ENCODE measurements at regions not wholly inside any gene's neighbourhood (a gene's known extent, or its start where the extent isn't known, plus 50 kb on each side); places are given as distances from the start of the nearest gene placed in this dataset.

DNA sequence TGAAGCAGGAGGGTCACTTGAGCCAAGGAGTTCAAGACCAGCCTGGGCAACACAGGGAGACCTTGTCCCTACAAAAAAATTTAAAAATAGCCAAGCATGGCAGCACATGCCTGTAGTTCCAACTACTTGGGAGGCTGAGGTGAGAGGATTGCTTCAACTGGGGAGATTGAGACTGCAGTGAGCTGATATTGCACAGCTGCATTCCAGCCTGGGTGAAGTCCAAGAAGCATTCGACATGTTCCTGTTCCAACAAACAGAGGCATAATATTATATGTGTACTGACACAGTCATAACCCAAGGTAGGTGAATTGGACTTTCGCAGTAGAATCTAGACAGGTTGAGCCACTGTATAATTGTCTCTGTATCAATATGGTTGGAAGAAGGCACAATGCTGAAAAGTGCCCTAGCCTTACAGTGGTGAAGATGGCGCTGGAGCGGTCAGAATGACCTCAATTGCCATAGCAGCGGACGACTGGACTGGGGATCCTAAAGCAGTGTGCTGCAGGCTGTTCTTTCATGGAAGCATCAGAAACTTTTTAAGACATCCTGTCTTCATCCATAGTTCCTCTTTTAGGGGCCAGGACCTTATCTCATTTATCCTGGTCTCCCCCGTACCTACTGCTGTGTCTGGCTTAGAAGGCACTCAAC lies 112.0 kb upstream of the CLDN10 start:
- Histone ChIP-seq H3K4me1 (ENCODE audit: insufficient read depth, low read length) (peaks cover 7% of the 10 kb centered on the region), H2AFZ (ENCODE audit: low read depth, low read length) (no peak overlapping the region), H3K27me3 (ENCODE audit: insufficient read depth, low read length) (no peaks in the 10 kb centered on the region), H3K36me3 (ENCODE audit: insufficient read depth, low read length) (no peaks in the 10 kb centered on the region), H3K4me3 (ENCODE audit: low read length) (no peak overlapping the region), H3K9me3 (ENCODE audit: low read length) (no peaks in the 10 kb centered on the region)

DNA sequence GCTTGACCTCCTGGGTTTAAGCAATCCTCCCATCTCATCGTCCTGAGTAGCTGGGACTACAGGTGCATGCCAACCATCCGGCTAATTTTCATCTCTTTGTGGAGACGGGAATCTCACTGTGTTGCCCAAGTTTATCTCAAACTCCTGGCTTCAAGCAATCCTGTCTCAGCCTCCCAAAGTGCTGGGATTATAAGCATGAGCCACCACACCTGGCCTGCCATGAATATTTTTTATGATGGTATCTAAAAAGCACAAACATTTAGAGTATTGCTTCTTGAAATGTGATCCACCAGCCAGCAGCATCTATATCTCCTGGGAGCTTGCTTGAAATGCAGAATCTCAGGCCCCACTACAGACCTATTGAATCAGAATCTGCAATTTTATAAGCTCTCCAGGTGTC lies 111.2 kb upstream of the CLDN10 start:
- H2AFZ ChIP-seq (ENCODE audit: low read depth, low read length), result no peak overlapping the region
- no peaks in the 10 kb centered on the region for H3K27me3 ChIP-seq (ENCODE audit: insufficient read depth, low read length)
- no peak overlapping the region for H3K4me3 ChIP-seq (ENCODE audit: low read length)
- peaks cover 12% of the 10 kb centered on the region for H3K4me1 ChIP-seq (ENCODE audit: insufficient read depth, low read length)
- H3K9me3 ChIP-seq (ENCODE audit: low read length), result no peaks in the 10 kb centered on the region
- no peaks in the 10 kb centered on the region for H3K36me3 ChIP-seq (ENCODE audit: insufficient read depth, low read length)

DNA sequence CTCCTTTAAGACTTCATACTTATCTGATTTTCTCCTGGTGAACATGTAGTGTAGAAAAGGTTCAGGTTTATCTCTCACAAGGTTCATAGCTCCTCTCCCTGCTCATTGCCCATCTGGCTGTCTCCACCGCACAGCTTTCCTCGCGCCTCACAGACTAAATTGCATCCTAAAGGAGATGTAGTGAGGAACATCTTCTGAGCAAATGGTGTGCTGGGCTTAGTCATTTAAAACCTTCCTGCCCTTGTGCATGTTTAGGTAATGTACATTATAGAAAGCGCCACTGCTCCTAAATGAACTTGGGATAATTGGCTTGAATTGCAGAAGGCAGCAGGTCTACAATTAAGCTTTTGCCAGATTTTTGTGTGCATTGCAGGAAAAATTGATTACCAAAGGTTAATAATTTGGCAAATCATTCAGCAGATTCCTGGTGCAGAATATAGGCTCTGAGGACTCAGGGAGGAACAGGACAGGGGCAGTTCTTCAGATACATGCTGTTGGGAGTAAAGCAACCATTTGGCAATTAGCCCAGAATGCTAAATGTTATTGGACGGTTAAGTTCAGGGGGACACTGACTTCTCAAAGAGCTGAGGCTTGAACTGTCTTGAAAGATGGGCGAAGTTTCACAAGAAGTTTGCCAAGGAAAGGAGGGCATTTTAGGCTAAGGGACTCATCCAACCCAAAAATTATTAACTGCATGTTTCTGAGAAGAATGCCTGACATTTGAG lies 108.4 kb upstream of the CLDN10 start:
- Histone ChIP-seq H3K9me3 (ENCODE audit: low read length) (no peaks in the 10 kb centered on the region), H3K4me3 (ENCODE audit: low read length) (no peak overlapping the region), H3K4me1 (ENCODE audit: insufficient read depth, low read length) (peaks cover 12% of the 10 kb centered on the region), H3K27me3 (ENCODE audit: insufficient read depth, low read length) (no peaks in the 10 kb centered on the region), H2AFZ (ENCODE audit: low read depth, low read length) (no peak overlapping the region), H3K36me3 (ENCODE audit: insufficient read depth, low read length) (no peaks in the 10 kb centered on the region)

GRCh38 chr13:95445131-95445530 lies 107.4 kb upstream of the CLDN10 start:
- Histone ChIP-seq H3K36me3 (ENCODE audit: insufficient read depth, low read length) (no peaks in the 10 kb centered on the region), H2AFZ (ENCODE audit: low read depth, low read length) (peak overlapping the region; percentile 42), H3K4me1 (ENCODE audit: insufficient read depth, low read length) (peaks cover 12% of the 10 kb centered on the region), H3K4me3 (ENCODE audit: low read length) (no peak overlapping the region), H3K9me3 (ENCODE audit: low read length) (no peaks in the 10 kb centered on the region), H3K27me3 (ENCODE audit: insufficient read depth, low read length) (no peaks in the 10 kb centered on the region)

- H3K36me3 ChIP-seq (ENCODE audit: insufficient read depth, low read length), result no peaks in the 10 kb centered on the region
- H3K9me3 ChIP-seq (ENCODE audit: low read length), result no peaks in the 10 kb centered on the region
- no peak overlapping the region for H3K4me3 ChIP-seq (ENCODE audit: low read length)
- no peak overlapping the region for H2AFZ ChIP-seq (ENCODE audit: low read depth, low read length)
- peaks cover 12% of the 10 kb centered on the region for H3K4me1 ChIP-seq (ENCODE audit: insufficient read depth, low read length)
- H3K27me3 ChIP-seq (ENCODE audit: insufficient read depth, low read length), result no peaks in the 10 kb centered on the region
These were observed 104.7 kb upstream of the CLDN10 start for GRCh38 chr13:95447814-95448213.

GRCh38 chr13:95451656-95452055 lies 100.9 kb upstream of the CLDN10 start:
- Histone ChIP-seq H3K4me3 (ENCODE audit: low read length) (no peak overlapping the region), H3K4me1 (ENCODE audit: insufficient read depth, low read length) (no peaks in the 10 kb centered on the region)

GRCh38 chr13:95452375-95452774 lies 100.1 kb upstream of the CLDN10 start:
- H3K36me3 ChIP-seq (ENCODE audit: insufficient read depth, low read length), result no peaks in the 10 kb centered on the region
- H3K27me3 ChIP-seq (ENCODE audit: insufficient read depth, low read length), result no peaks in the 10 kb centered on the region
- no peak overlapping the region for H2AFZ ChIP-seq (ENCODE audit: low read depth, low read length)
- H3K9me3 ChIP-seq (ENCODE audit: low read length), result no peaks in the 10 kb centered on the region
- no peak overlapping the region for H3K4me3 ChIP-seq (ENCODE audit: low read length)
- no peaks in the 10 kb centered on the region for H3K4me1 ChIP-seq (ENCODE audit: insufficient read depth, low read length)

More at GRCh38 chr13:95451656-95452055, 100.9 kb upstream of the CLDN10 start:
- H2AFZ ChIP-seq (ENCODE audit: low read depth, low read length), result no peak overlapping the region
- no peaks in the 10 kb centered on the region for H3K9me3 ChIP-seq (ENCODE audit: low read length)
- H3K27me3 ChIP-seq (ENCODE audit: insufficient read depth, low read length), result no peaks in the 10 kb centered on the region
- no peaks in the 10 kb centered on the region for H3K36me3 ChIP-seq (ENCODE audit: insufficient read depth, low read length)

DNA sequence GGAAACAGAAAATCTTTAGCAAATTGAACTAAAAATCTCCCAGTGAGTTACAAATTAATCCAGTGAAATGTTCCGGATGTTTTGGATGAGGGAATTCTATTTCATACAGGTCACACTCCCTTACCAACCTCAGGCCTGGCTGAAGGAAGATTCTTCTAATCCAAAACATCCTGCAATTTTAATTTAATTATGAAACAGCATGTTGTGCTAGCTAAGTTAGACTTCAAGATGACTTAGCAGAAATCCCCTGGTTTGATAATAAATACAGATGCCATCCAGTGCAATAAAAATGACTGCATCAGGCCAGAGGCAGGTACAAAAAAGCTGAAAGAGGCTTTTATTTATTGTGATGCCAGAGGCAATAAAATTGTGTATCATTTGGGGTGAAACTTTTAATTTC lies 96.7 kb upstream of the CLDN10 start:
- H3K36me3 ChIP-seq (ENCODE audit: insufficient read depth, low read length), result no peaks in the 10 kb centered on the region
- H3K4me1 ChIP-seq (ENCODE audit: insufficient read depth, low read length), result no peaks in the 10 kb centered on the region
- no peaks in the 10 kb centered on the region for H3K27me3 ChIP-seq (ENCODE audit: insufficient read depth, low read length)
- no peak overlapping the region for H3K4me3 ChIP-seq (ENCODE audit: low read length)
- no peak overlapping the region for H2AFZ ChIP-seq (ENCODE audit: low read depth, low read length)
- H3K9me3 ChIP-seq (ENCODE audit: low read length), result peaks cover 5% of the 10 kb centered on the region

GRCh38 chr13:95456815-95457214 lies 95.7 kb upstream of the CLDN10 start:
- H3K27me3 ChIP-seq (ENCODE audit: insufficient read depth, low read length), result no peaks in the 10 kb centered on the region
- H3K4me1 ChIP-seq (ENCODE audit: insufficient read depth, low read length), result no peaks in the 10 kb centered on the region
- H3K36me3 ChIP-seq (ENCODE audit: insufficient read depth, low read length), result no peaks in the 10 kb centered on the region
- H3K4me3 ChIP-seq (ENCODE audit: low read length), result no peak overlapping the region
- peaks cover 5% of the 10 kb centered on the region for H3K9me3 ChIP-seq (ENCODE audit: low read length)
- H2AFZ ChIP-seq (ENCODE audit: low read depth, low read length), result no peak overlapping the region

DNA sequence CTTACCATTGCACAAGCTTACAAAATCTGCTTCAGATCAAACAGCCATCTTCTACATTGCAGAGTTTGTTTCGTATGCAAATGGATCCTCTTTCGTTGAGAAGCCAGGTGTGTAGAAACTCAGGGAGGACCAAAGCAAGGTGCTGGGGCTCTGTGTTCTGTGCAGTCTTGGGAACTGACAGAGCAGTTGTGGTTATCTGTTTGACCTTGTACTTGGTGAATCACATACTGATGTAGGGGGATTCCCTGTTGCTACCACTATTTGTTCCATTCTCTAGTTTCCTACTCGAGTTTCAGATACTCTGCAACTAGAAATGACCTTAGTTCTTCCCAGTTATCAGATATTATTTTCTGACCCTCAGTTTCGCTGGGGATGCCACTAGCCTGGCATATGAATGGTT lies 95.2 kb upstream of the CLDN10 start:
- no peaks in the 10 kb centered on the region for H3K4me1 ChIP-seq (ENCODE audit: insufficient read depth, low read length)
- H3K4me3 ChIP-seq (ENCODE audit: low read length), result no peak overlapping the region
- H3K9me3 ChIP-seq (ENCODE audit: low read length), result peaks cover 5% of the 10 kb centered on the region
- no peaks in the 10 kb centered on the region for H3K36me3 ChIP-seq (ENCODE audit: insufficient read depth, low read length)
- no peaks in the 10 kb centered on the region for H3K27me3 ChIP-seq (ENCODE audit: insufficient read depth, low read length)
- H2AFZ ChIP-seq (ENCODE audit: low read depth, low read length), result no peak overlapping the region

- Histone ChIP-seq H2AFZ (ENCODE audit: low read depth, low read length) (no peak overlapping the region), H3K36me3 (ENCODE audit: insufficient read depth, low read length) (no peaks in the 10 kb centered on the region), H3K4me1 (ENCODE audit: insufficient read depth, low read length) (no peaks in the 10 kb centered on the region), H3K27me3 (ENCODE audit: insufficient read depth, low read length) (no peaks in the 10 kb centered on the region), H3K4me3 (ENCODE audit: low read length) (no peak overlapping the region), H3K9me3 (ENCODE audit: low read length) (peaks cover 5% of the 10 kb centered on the region)
These were observed 89.7 kb upstream of the CLDN10 start for GRCh38 chr13:95462801-95463200.

GRCh38 chr13:95463531-95463930 lies 89.0 kb upstream of the CLDN10 start:
- Histone ChIP-seq H3K4me1 (ENCODE audit: insufficient read depth, low read length) (no peaks in the 10 kb centered on the region), H3K9me3 (ENCODE audit: low read length) (peaks cover 5% of the 10 kb centered on the region), H3K36me3 (ENCODE audit: insufficient read depth, low read length) (no peaks in the 10 kb centered on the region), H2AFZ (ENCODE audit: low read depth, low read length) (no peak overlapping the region), H3K27me3 (ENCODE audit: insufficient read depth, low read length) (no peaks in the 10 kb centered on the region), H3K4me3 (ENCODE audit: low read length) (no peak overlapping the region)

GRCh38 chr13:95470574-95471366 lies 81.8 kb upstream of the CLDN10 start:
- Histone ChIP-seq H3K27me3 (ENCODE audit: insufficient read depth, low read length) (peaks cover 3% of the 10 kb centered on the region), H2AFZ (ENCODE audit: low read depth, low read length) (no peak overlapping the region)

More at GRCh38 chr13:95470574-95471366, 81.8 kb upstream of the CLDN10 start:
- no peaks in the 10 kb centered on the region for H3K4me1 ChIP-seq (ENCODE audit: insufficient read depth, low read length)
- H3K4me3 ChIP-seq (ENCODE audit: low read length), result no peak overlapping the region
- H3K9me3 ChIP-seq (ENCODE audit: low read length), result no peaks in the 10 kb centered on the region
- no peaks in the 10 kb centered on the region for H3K36me3 ChIP-seq (ENCODE audit: insufficient read depth, low read length)
